GM18505 (cell line): ENCODE measurements at regions not wholly inside any gene's neighbourhood (a gene's known extent, or its start where the extent isn't known, plus 50 kb on each side); places are given as distances from the start of the nearest gene placed in this dataset.
"Not testable (repeated sequence)": the region's sequence is repeated elsewhere in the genome, so short reads cannot be mapped to it uniquely, and the experiment has no call there.

ENCODE experiments used
- ATAC-seq: cut with Tn5 transposase; IDR thresholded peaks from one replicate; pipeline ENCODE4 v1.9.1; 2021; ENCODE audit not compliant: unreplicated experiment
- POLR2A ChIP-seq: IDR thresholded peaks from 4 replicates; pipeline ENCODE4 v1.6.1; 2011; ENCODE audit warnings: borderline replicate concordance; ENCODE audit not compliant: insufficient read depth, insufficient read length; ENCODE audit errors: extremely low read depth

DNA sequence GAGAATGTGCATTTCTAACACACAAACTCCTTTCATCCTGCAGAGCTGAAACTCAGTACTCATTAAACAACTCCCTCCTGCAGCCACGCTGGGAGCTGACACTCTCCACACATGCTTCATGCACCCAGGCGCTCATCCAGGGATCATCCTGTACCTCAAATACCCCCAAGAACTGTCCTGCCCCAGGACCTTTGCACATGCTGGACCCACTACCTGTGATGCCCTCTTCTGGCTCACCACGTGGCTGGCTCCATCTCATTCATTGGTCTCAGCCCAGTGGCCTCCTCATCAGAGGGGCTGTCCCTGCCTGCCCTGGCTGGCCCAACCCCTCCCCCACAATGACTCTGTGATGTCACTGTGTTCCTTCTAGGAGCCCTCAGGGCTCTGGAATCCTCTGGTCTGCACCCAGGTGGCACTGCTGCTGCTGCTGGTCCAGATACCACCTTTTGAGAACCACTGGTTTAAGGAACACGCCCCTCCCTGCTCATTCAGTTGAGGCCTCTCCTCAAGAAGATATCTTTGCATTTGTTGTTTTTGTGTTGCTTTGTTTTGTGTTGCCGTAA is 160.9 kb upstream of the FOXF1 start:
- ATAC-seq: no peak
- TF ChIP-seq POLR2A: no peak

DNA sequence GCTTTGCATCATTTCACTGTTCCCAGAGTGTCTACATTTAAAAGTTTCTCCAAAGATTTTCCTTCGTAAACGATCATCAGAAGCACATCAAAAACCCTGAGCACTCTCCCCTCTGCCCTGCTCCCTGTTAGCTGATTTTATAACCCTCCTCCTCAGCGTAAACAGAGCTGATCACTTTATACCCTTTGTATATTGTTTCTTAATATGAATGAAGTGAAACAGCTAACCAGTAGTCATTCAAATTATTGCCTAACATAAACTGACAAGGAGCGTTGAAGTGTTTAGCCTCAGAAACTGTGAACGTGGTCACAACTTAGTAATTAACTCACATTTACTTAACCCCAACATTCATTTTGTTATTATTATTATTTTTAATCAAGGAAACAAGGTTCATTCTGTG is 160.0 kb upstream of the FOXF1 start:
- TF ChIP-seq POLR2A: no peak
- ATAC-seq: no peak

DNA sequence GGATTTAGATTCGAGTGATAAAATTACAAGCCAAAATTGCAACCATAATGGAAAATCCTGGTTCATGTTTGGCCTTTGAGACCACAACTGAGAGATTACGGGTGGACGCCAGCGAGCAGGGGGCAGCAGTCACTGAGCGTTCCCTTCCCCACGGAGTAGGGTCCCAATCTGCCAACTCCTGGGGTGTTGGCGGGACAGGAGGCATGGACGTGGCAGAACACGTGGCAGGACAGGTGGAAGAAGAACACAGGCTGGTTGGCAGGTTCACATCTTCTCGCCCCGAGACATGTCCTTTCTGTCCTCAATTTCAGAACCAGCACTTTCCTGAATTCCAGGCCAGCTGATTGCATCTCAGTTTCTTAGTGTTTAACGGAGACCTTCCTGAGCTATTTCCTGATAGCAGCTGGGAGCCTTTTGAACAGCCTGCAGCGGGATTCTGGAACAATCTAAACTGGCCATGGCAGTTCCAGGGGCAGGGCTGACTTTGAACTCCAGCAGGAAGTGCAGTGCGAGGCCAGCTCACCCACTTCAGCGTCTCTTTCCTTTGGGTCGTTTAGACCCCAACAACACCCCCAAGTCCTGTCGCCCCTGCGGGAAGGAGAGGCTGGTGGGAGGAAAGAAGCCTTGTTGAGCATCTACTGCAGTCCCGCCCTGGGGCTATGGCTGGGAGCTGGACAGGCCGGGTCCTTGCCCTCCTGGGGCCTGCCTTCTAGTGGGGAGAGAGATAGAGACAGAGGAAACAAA is 159.1 kb upstream of the FOXF1 start:
- no peak for ATAC-seq
- no peak for TF ChIP-seq POLR2A

DNA sequence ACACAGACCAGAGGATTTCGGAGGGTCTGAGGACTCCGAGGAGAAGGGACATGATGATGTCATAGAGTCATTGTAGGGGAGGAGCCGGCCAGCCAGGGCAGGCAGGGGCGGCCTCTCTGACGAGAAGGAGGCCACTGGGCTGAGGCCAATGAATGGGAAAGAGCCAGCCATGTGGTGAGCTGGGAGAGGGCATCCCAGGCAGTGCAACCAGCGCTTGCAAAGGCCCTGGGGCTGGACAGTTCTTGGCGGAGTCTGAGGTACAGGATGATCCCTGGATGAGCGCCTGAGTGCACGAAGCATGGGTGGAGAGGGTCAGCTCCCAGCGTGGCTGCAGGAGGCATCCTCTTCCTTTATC is 158.6 kb upstream of the FOXF1 start:
- not testable (repeated sequence) for ATAC-seq

DNA sequence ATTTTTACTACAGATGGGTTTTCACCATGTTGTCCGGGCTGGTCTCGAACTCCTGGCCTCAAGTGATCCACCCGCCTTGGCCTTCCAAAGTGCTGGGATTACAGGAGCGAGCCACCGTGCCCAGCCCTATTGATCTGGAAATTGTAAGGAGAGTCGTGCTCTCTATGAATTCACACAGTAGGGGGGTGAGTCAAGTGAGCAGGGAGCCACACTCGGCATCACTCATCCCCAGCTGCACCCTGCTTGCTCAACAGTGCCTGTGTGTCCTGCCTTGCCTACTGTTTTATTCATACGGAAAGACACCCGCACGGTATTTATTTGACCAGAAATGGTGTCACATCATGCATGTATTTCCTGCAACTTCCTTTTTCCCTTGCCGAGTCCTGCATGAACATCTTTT is 157.2 kb upstream of the FOXF1 start:
- ATAC-seq: no peak
- no peak for TF ChIP-seq POLR2A

DNA sequence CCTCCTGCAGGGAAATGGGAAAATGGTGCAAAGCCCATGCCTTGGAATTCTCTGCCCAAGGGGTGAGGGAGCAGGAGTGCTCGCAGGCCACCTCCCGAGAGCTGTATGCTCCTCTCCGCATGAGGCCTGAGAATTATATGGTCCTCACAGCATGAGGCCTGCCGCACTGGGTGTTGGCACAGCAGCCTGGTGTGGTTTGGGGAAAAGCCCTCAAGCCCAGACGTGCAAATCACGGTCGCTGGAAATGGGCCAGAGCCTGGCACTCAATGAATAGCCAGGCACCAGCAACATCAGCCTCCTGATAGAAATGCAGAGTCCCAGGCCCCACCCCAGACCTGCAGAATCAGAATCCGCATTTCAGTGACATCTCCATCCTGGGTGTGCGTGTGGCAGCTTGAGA is 156.4 kb upstream of the FOXF1 start:
- no peak for TF ChIP-seq POLR2A

DNA sequence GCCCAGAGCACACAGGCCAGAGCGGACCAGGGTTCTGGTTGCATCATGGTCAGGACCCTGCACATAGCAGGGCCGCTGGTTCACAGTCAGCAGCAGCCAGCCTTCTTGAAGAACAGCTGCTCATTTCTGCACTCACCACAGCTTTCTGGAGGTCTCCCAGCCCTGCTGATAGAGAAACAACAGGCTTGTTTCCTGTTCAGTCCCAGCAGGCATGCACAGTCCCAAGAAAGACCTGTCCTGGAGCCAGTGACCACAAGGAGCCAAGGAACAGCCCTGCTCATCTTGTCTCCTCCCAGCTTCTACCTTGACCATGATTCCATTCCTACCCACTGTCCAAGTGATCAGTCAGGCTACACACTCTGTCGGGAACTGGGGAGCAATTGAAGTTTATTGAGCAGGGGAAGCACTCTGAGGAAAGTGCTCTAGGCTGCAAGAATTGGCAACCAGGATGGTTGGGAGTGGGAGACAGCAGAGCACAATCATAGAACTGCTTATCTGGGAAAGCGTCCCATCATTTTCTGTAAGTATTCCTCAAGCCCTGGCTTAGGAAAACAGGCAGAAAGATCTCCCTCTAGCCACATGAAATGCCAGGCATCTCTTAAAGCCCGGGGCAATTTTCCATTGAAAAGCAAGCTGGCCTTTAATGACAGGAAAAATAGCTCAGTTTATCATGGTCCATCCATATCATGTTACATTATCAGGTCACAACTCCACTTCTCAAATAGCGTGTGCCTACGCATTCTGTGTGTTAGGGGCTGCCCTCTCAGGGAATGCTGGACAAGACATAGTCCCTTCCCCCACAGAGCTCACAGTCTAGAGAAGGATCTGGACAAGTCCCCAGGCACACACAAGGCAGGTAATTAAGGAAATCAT is 155.4 kb upstream of the FOXF1 start:
- no peak for TF ChIP-seq POLR2A
- no peak for ATAC-seq

More for the DNA sequence above, 156.4 kb upstream of the FOXF1 start:
- no peak for ATAC-seq

DNA sequence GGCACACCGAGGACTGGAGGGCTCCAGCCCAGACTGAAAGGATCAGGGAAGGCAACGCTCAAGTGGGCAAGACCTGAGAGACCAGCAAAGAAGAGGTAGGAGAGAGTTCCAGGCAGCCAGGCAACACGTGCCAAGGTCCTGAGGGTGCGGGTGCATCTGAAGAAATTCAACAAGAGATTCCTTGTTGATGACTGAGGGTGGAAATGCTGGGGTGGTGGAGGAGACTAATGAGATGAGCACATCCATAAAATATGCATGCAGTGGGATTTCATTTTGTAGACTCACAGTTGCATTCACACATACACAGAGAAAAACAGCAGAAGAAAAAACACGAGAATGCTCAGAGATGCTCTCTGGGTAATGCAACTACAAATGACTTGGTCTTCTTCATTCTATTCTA is 154.8 kb upstream of the FOXF1 start:
- TF ChIP-seq POLR2A: no peak
- no peak for ATAC-seq

DNA sequence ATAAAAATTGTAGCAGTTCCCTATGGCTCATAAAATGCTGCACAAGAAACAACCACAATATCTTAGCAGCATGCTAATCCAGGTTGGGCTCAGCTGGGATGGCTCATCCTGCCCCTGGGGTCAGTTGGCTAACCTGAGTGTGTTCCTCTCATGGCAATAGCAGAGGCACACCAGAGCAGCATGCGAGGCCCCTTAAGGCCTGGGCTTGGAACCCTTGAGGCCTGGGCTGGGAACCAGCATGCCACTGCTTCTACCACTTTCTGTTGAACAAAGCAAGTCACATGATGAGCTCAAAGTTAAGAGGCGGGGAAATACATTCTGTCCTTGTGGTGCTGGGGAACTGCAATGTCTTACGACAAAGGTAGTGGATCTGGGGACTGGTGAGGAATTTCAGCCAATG is 154.4 kb upstream of the FOXF1 start:
- ATAC-seq: no peak
- no peak for TF ChIP-seq POLR2A

DNA sequence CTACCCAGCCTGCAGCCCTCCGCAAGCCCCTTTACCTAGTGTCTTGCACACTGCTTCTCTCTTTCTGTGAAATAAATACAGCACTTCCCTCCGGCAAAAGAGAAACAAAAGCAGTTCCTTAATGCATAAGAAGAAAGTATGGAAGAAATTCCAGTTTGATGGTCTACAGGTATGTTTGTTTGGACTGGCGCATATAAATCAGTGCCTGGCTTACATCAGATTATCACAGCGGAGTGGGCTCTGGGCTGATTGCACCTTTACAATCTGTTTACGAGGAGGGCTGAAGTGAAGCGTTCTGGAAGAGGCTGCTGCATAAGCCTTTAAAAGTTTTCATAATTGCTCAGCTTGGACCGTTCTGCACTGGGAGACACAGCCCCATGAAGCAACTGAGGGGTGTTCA is 153.5 kb upstream of the FOXF1 start:
- no peak for TF ChIP-seq POLR2A
- no peak for ATAC-seq

DNA sequence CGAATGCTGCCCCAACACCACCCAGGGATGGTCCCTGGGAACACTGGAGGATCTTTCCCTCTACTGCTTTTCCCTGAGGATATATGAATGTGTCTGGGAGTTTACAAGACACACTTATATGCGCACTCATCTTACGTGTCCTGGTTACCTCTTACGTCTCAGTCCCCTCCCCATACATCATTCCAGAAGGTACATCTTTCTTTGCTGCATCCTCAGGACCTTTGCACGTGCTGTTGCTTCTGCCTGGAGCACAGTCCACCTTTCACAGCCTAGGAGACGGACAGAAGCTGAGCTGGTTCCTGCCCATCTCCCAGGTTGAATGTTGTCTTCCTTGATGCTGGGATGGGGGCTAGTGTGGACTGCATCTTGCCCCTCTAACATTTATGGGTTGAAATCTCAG is 153.0 kb upstream of the FOXF1 start:
- no peak for ATAC-seq
- TF ChIP-seq POLR2A: no peak

DNA sequence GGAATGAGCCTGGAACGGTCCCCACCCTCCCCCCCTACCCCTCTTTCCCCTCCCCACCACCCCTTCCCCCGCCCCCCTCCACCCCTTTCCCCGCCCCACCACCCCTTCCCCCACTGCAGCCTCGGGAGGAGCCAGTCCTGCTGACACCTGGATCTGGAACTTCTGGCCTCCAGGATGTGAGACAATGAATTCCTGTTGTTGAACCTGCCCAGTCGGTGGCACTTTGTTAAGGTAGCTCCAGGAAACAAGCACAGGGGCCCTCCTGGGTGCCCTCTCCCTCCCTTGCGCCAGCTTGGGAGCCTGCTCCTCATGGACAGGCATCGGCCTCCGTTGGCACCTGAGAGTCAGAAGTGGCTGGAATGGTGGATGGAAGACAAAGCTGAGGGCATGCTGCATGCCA is 152.4 kb upstream of the FOXF1 start:
- ATAC-seq: no peak

DNA sequence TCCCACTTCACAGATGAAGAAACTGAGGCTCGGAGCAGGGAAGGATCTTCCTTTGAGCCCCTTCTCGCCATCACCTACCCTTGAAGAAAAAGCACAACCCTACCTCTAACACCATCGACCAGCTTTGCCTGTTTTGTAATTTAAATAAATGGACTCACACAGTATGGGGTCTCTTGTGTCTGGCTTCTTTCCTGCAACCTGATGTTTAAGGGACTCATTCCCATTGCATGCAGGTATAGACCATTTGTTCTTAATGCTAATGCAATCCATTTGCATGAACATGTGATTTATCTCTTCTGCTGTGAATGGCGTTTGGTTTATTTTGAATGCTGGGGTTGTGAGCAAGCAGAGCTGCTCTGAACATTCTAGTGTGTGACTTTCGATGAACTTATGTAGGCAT is 150.8 kb upstream of the FOXF1 start:
- TF ChIP-seq POLR2A: no peak
- no peak for ATAC-seq

More for the DNA sequence above, 152.4 kb upstream of the FOXF1 start:
- TF ChIP-seq POLR2A: no peak

DNA sequence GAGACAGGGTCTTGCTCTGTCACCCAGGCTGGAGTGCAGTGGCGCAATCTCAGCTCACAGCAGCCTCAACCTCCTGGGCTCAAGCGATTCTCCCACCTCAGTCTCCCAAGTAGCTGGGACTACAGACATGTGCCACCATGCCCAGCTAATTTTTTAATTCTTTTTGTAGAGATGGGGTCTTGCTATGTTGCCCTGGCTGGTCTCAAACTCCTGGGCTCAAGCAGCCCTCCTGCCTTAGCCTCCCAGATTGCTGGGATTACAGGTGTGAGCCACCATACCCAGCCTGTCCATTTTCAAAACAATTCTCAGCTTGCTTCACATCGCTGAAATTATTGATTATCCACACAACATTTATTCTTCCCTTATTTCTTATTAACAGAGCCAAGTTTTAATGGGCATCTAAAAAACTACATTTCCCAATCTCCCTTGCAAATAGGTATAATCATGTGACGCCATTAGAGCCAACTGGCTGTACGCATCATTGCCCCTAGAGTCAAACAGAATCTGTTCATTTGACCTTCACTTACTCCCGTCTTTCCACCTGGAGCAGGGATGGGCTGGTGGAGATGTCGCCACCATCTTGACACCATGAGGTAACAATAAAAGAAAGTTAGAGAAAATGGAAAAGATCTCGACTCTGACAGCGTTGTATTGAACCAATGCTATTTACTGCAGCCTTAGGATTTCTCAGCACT is 148.0 kb upstream of the FOXF1 start:
- no peak for TF ChIP-seq POLR2A
- ATAC-seq: no peak

DNA sequence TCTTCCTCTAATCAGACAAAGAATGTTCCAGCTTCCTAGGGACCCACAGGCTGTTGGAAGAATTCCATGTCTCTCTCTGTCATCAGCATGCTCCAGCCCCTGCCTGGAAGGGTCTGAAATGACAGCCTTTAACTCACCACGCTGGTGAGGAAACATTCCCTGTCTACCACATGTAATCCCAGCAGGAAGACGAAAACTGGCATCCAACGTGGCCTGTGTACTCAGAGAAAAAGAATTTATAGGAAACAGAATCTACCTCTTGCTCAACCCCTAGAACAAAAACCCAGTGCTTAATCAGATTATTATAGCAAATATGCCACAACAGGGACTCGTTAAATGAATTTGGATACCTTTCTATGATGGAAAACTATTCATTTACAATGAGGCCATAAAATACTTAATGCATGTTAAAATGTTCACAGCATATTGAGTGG is 147.3 kb upstream of the FOXF1 start:
- no peak for ATAC-seq
- TF ChIP-seq POLR2A: no peak
